A673 (cell line): ENCODE measurements at regions not wholly inside any gene's neighbourhood (a gene's known extent, or its start where the extent isn't known, plus 50 kb on each side); places are given as distances from the start of the nearest gene placed in this dataset.

Experiments
- EZH2 ChIP-seq: fragments of 200-600 bp; sonication (generic); IDR thresholded peaks from 2 replicates; pipeline ENCODE4 v1.6.1; 2017; ENCODE audit warnings: borderline replicate concordance, low read depth, mild to moderate bottlenecking, mixed read lengths, antibody characterized with exemption, low read length; ENCODE audit not compliant: poor library complexity, severe bottlenecking
- TF ChIP-seq, protein P1 (sequence below): fragments of 300-800, 200-600 bp; sonication (generic); conservative IDR thresholded peaks from 2 replicates; pipeline ENCODE4 v1.5.1; 2017; ENCODE audit warnings: low read depth, mild to moderate bottlenecking, antibody characterized with exemption, low read length, moderate library complexity, mixed read lengths

DNA sequence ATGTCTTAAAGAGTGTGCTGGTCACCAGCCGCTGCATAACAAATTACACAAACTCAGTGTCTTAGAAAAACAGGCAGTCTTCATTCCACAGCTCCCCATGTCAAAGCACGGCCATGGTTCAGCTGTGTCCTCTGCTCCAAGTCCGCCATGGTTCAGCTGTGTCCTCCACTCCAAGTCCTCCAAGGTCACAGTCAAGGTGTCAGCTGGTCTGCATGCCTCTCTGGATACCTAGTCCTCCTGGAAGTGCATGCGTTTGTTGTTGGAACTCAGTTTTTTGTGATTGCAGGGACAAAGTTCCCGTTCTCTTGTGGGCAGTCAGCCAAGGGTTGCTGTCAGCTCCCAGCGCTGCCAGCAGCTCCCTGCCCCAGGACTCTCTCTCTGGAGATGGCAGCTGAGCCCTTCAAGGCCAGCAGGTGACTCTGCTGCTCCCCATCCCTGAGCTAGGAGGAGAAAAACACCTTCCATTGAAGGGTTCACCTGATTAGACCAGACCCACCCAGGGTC is 304.0 kb upstream of the MYT1L start:
- TF ChIP-seq, protein P1, sequence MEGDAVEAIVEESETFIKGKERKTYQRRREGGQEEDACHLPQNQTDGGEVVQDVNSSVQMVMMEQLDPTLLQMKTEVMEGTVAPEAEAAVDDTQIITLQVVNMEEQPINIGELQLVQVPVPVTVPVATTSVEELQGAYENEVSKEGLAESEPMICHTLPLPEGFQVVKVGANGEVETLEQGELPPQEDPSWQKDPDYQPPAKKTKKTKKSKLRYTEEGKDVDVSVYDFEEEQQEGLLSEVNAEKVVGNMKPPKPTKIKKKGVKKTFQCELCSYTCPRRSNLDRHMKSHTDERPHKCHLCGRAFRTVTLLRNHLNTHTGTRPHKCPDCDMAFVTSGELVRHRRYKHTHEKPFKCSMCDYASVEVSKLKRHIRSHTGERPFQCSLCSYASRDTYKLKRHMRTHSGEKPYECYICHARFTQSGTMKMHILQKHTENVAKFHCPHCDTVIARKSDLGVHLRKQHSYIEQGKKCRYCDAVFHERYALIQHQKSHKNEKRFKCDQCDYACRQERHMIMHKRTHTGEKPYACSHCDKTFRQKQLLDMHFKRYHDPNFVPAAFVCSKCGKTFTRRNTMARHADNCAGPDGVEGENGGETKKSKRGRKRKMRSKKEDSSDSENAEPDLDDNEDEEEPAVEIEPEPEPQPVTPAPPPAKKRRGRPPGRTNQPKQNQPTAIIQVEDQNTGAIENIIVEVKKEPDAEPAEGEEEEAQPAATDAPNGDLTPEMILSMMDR = no peak
- TF ChIP-seq EZH2 = no peak
